Trophoblast cell (in vitro differentiated cells and primary cell): ENCODE measurements at regions not wholly inside any gene's neighbourhood (a gene's known extent, or its start where the extent isn't known, plus 50 kb on each side); places are given as distances from the start of the nearest gene placed in this dataset.

ENCODE experiments used
- DNase-seq, 2 donors: peaks; one replicate each; pipeline ENCODE4 v3.0.0-alpha.2; 2016
- H2AFZ ChIP-seq: 2 replicates; pipeline ENCODE4 v1.6.1; 2013; ENCODE audit warnings: low read length, moderate library complexity, mild to moderate bottlenecking; ENCODE audit not compliant: insufficient read depth, poor library complexity
- H2AK5ac ChIP-seq: 2 replicates; pipeline ENCODE4 v1.6.1; 2013; ENCODE audit warnings: mild to moderate bottlenecking, low read length
- H2BK120ac ChIP-seq: 2 replicates; pipeline ENCODE4 v1.6.1; 2013; ENCODE audit warnings: low read length, mild to moderate bottlenecking, moderate library complexity; ENCODE audit not compliant: insufficient read depth, poor library complexity
- H2BK12ac ChIP-seq: 2 replicates; pipeline ENCODE4 v1.6.1; 2013; ENCODE audit warnings: mild to moderate bottlenecking, low read length, moderate library complexity
- H2BK5ac ChIP-seq: 2 replicates; pipeline ENCODE4 v1.6.1; 2013; ENCODE audit warnings: low read length, low read depth, moderate library complexity, mild to moderate bottlenecking; ENCODE audit not compliant: poor library complexity
- H3K14ac ChIP-seq: 2 replicates; pipeline ENCODE4 v1.6.1; 2013; ENCODE audit warnings: mild to moderate bottlenecking, low read length
- H3K18ac ChIP-seq: 2 replicates; pipeline ENCODE4 v1.6.1; 2013; ENCODE audit warnings: mild to moderate bottlenecking, low read length
- H3K23ac ChIP-seq: 2 replicates; pipeline ENCODE4 v1.6.1; 2013; ENCODE audit warnings: low read length
- H3K27ac ChIP-seq: 2 replicates; pipeline ENCODE4 v1.5.1; 2013; ENCODE audit warnings: low read depth, mild to moderate bottlenecking, inconsistent platforms, low read length, moderate library complexity
- H3K27me3 ChIP-seq: 2 replicates; pipeline ENCODE4 v1.6.1; 2013; ENCODE audit warnings: inconsistent platforms, mild to moderate bottlenecking, low read length, moderate library complexity; ENCODE audit not compliant: insufficient read depth
- H3K36me3 ChIP-seq, 2 experiments: 1 replicate in 1 of 2; 2 replicates in 1 of 2; pipeline ENCODE4 v1.6.1; 2013; ENCODE audit warnings: low read length in 2 of 2, mild to moderate bottlenecking in 2 of 2, moderate library complexity in 1 of 2; ENCODE audit not compliant: insufficient read depth in 2 of 2, control insufficient read depth in 1 of 2
- H3K4ac ChIP-seq: 2 replicates; pipeline ENCODE4 v1.6.1; 2013; ENCODE audit warnings: low read depth, mild to moderate bottlenecking, low read length, moderate library complexity
- H3K4me1 ChIP-seq, 2 experiments: 1 replicate in 1 of 2; 2 replicates in 1 of 2; pipeline ENCODE4 v1.6.1; 2013; ENCODE audit warnings: low read length in 2 of 2, mild to moderate bottlenecking in 2 of 2, moderate library complexity in 1 of 2; ENCODE audit not compliant: insufficient read depth in 2 of 2, control insufficient read depth in 1 of 2
- H3K4me2 ChIP-seq: 2 replicates; pipeline ENCODE4 v1.6.1; 2013; ENCODE audit warnings: inconsistent platforms, mild to moderate bottlenecking, low read length, moderate library complexity
- H3K4me3 ChIP-seq: 2 replicates; pipeline ENCODE4 v1.5.1; 2013; ENCODE audit warnings: mild to moderate bottlenecking, low read depth, low read length, inconsistent platforms
- H3K79me1 ChIP-seq: one replicate; pipeline ENCODE4 v1.6.1; 2013; ENCODE audit warnings: low read length
- H3K79me2 ChIP-seq: 2 replicates; pipeline ENCODE4 v1.6.1; 2013; ENCODE audit warnings: low read length, mild to moderate bottlenecking; ENCODE audit not compliant: control insufficient read depth, insufficient read depth, poor library complexity
- H3K9ac ChIP-seq: 2 replicates; pipeline ENCODE4 v1.6.1; 2013; ENCODE audit warnings: mild to moderate bottlenecking, low read length
- H3K9me3 ChIP-seq: 2 replicates; pipeline ENCODE4 v1.6.1; 2013; ENCODE audit warnings: low read depth, mild to moderate bottlenecking, control low read depth, inconsistent platforms, low read length; ENCODE audit not compliant: insufficient read depth
- H4K12ac ChIP-seq: 2 replicates; pipeline ENCODE4 v1.6.1; 2013; ENCODE audit warnings: low read depth, mild to moderate bottlenecking, low read length, moderate library complexity
- H4K8ac ChIP-seq: 2 replicates; pipeline ENCODE4 v1.6.1; 2013; ENCODE audit warnings: low read depth, mild to moderate bottlenecking, low read length, moderate library complexity
- H4K91ac ChIP-seq: one replicate; pipeline ENCODE4 v1.6.1; 2013; ENCODE audit warnings: low read depth, mild to moderate bottlenecking, low read length, moderate library complexity
- WGBS: extraction: QIAGEN DNeasy Blood & Tissue Kit; methylation state at CpG from one replicate; pipeline ENCODE4 v1.1.7; 2013; ENCODE audit warnings: missing lambda C conversion rate; ENCODE audit not compliant: insufficient read length, insufficient coverage; ENCODE audit errors: extremely low coverage; 5-methylcytosine and 5-hydroxymethylcytosine counted together

DNA sequence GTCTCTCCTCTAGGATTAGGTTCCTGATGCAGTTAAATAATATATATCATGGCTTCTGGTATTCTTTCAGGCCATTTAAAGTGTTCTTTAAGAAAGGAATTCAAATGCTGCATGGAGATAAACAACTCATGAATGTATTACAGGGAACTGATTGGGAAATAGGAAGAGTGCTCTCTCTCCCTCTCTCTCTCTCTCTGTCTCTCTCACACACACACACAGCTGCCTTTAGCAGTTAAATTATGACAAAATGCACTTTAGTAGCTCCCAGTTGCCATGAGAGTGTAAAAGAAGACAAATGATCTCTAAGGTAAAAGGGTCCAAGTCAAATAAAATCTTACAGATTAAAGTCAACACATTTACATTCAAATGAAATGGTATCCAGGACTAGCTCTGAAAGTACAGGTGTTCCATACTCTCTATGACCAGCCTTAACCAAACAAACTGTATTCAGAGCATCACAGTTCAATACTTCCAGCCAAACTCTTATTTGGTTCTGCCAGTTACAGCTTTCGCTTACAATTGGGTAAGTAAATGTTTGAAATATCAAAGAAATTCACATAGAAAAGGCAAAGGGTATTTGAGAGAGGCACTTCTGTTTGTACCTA is 94.7 kb upstream of the CXXC4 start:
- DNase-seq = no peak
- no peaks in the 10 kb centered on the region for H3K27me3 ChIP-seq
- H3K4ac ChIP-seq = no peak overlapping the region
- no peak overlapping the region for H3K4me2 ChIP-seq
- no peak overlapping the region for H2BK5ac ChIP-seq
- H4K91ac ChIP-seq = no peak overlapping the region
- H4K12ac ChIP-seq = no peak overlapping the region
- H3K23ac ChIP-seq = no peak overlapping the region
- H3K4me1 ChIP-seq = no peaks in the 10 kb centered on the region
- no peak overlapping the region for H2AK5ac ChIP-seq
- no peak overlapping the region for H3K18ac ChIP-seq
- no peak overlapping the region for H3K14ac ChIP-seq
- no CpG with 5 or more reads among the region's 1 CpG for WGBS
- H3K27ac ChIP-seq = no peak overlapping the region
- no peaks in the 10 kb centered on the region for H3K79me2 ChIP-seq
- H3K4me3 ChIP-seq = no peak overlapping the region
- H2BK120ac ChIP-seq = no peak overlapping the region
- no peaks in the 10 kb centered on the region for H3K79me1 ChIP-seq
- no peak overlapping the region for H2AFZ ChIP-seq
- no peak overlapping the region for H4K8ac ChIP-seq
- H3K9ac ChIP-seq = no peak overlapping the region
- H3K36me3 ChIP-seq = no peaks in the 10 kb centered on the region
- H3K9me3 ChIP-seq = no peaks in the 10 kb centered on the region
- H2BK12ac ChIP-seq = no peak overlapping the region

DNA sequence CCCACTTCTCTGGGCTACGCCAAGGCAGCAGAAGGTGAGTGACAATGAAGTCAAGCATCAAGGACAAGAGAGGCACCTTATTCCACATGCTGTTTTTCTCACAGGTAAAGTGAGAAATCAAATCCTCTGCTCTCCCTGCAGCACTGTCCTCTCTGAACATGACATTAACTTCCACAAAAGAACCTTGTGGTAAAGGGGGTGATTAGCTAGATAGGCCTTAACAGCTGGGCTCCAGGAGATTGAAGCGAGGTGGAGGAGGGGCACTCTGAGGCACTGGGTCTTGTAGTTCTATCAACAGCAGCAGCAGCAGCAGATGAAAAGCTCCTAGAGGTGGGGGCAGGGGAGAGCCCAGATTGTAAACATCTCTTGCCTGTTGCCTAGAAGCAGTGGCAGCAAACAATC is 96.8 kb upstream of the CXXC4 start:
- H2AFZ ChIP-seq = no peak overlapping the region
- no peak overlapping the region for H3K4me3 ChIP-seq
- H2BK120ac ChIP-seq = no peak overlapping the region
- H2BK12ac ChIP-seq = no peak overlapping the region
- H3K27me3 ChIP-seq = no peaks in the 10 kb centered on the region
- no peak overlapping the region for H3K9ac ChIP-seq
- H3K79me1 ChIP-seq = no peaks in the 10 kb centered on the region
- H2BK5ac ChIP-seq = no peak overlapping the region
- H3K18ac ChIP-seq = no peak overlapping the region
- no peaks in the 10 kb centered on the region for H3K9me3 ChIP-seq
- no CpG with 5 or more reads among the region's 2 CpGs for WGBS
- no peak overlapping the region for H4K8ac ChIP-seq
- H2AK5ac ChIP-seq = no peak overlapping the region
- H3K4ac ChIP-seq = no peak overlapping the region
- H3K79me2 ChIP-seq = no peaks in the 10 kb centered on the region
- H3K4me1 ChIP-seq = no peaks in the 10 kb centered on the region
- no peak for DNase-seq
- H3K36me3 ChIP-seq = no peaks in the 10 kb centered on the region
- H3K23ac ChIP-seq = no peak overlapping the region
- H4K91ac ChIP-seq = no peak overlapping the region
- no peak overlapping the region for H3K14ac ChIP-seq
- no peak overlapping the region for H4K12ac ChIP-seq
- H3K27ac ChIP-seq = no peak overlapping the region
- H3K4me2 ChIP-seq = no peak overlapping the region

GRCh38 chr4:104592183-104592582 is 97.5 kb upstream of the CXXC4 start:
- H2AFZ ChIP-seq = no peak overlapping the region
- H3K14ac ChIP-seq = no peak overlapping the region
- H2BK120ac ChIP-seq = no peak overlapping the region
- no peak overlapping the region for H4K91ac ChIP-seq
- no peaks in the 10 kb centered on the region for H3K9me3 ChIP-seq
- no peak for DNase-seq
- H3K4me2 ChIP-seq = no peak overlapping the region
- H4K8ac ChIP-seq = no peak overlapping the region
- H3K4me3 ChIP-seq = no peak overlapping the region
- no peak overlapping the region for H2BK12ac ChIP-seq
- no peak overlapping the region for H4K12ac ChIP-seq
- no peak overlapping the region for H3K23ac ChIP-seq
- H3K79me2 ChIP-seq = no peaks in the 10 kb centered on the region
- no peaks in the 10 kb centered on the region for H3K27me3 ChIP-seq
- H3K4me1 ChIP-seq = no peaks in the 10 kb centered on the region
- no CpG with 5 or more reads among the region's 2 CpGs for WGBS
- no peak overlapping the region for H2BK5ac ChIP-seq
- H2AK5ac ChIP-seq = no peak overlapping the region
- H3K27ac ChIP-seq = no peak overlapping the region
- no peaks in the 10 kb centered on the region for H3K36me3 ChIP-seq
- H3K79me1 ChIP-seq = no peaks in the 10 kb centered on the region
- no peak overlapping the region for H3K18ac ChIP-seq
- H3K4ac ChIP-seq = no peak overlapping the region
- no peak overlapping the region for H3K9ac ChIP-seq

- Histone ChIP-seq H4K12ac (no peak overlapping the region), H2BK12ac (no peak overlapping the region), H3K4me2 (no peak overlapping the region), H3K27me3 (no peaks in the 10 kb centered on the region), H3K23ac (no peak overlapping the region), H2AK5ac (no peak overlapping the region), H4K91ac (no peak overlapping the region), H3K18ac (no peak overlapping the region), H3K79me2 (no peaks in the 10 kb centered on the region), H3K27ac (no peak overlapping the region), H2BK5ac (no peak overlapping the region), H3K14ac (no peak overlapping the region), H4K8ac (no peak overlapping the region), H3K9ac (no peak overlapping the region), H3K4me1 (no peaks in the 10 kb centered on the region), H3K4ac (no peak overlapping the region), H3K4me3 (no peak overlapping the region), H3K36me3 (no peaks in the 10 kb centered on the region), H3K9me3 (no peaks in the 10 kb centered on the region), H2BK120ac (no peak overlapping the region), H2AFZ (no peak overlapping the region), H3K79me1 (no peaks in the 10 kb centered on the region)
- no peak for DNase-seq
- no CpG with 5 or more reads among the region's 7 CpGs for WGBS
These were observed 98.3 kb upstream of the CXXC4 start for GRCh38 chr4:104593019-104593418.
